Left ventricle myocardium inferior (tissue), 1 donor: ENCODE measurements at regions not wholly inside any gene's neighbourhood (a gene's known extent, or its start where the extent isn't known, plus 50 kb on each side); places are given as distances from the start of the nearest gene placed in this dataset.

Experiments used
- DNase-seq: peaks from one replicate; pipeline ENCODE4 v3.0.0-alpha.2; 2020
- H3K27ac ChIP-seq: fragments of 200-600 bp; replicated peaks from 2 replicates; pipeline ENCODE4 v1.8.0; 2021
- H3K27me3 ChIP-seq: fragments of 200-600 bp; 2 replicates; pipeline ENCODE4 v1.8.0; 2021; ENCODE audit warnings: low read depth
- H3K36me3 ChIP-seq: fragments of 200-600 bp; 2 replicates; pipeline ENCODE4 v1.8.0; 2021
- H3K4me1 ChIP-seq: fragments of 200-600 bp; 2 replicates; pipeline ENCODE4 v1.8.0; 2021
- H3K4me3 ChIP-seq: fragments of 200-600 bp; 2 replicates; pipeline ENCODE4 v1.8.0; 2021; ENCODE audit warnings: mild to moderate bottlenecking, moderate library complexity
- H3K9me3 ChIP-seq: fragments of 200-600 bp; replicated peaks from 2 replicates; pipeline ENCODE4 v1.8.0; 2021
- intact Hi-C: fragments of 100-400 bp; cut with micrococcal nuclease; formaldehyde crosslinking; loops from one replicate; pipeline ENCODE4 v1.11.0; 2022
- TF ChIP-seq, protein P1 (sequence below): fragments of 200-600 bp; IDR thresholded peaks from 2 replicates; pipeline ENCODE4 v1.8.0; 2021; ENCODE audit warnings: antibody characterized with exemption, mild to moderate bottlenecking, borderline replicate concordance
- donor health status: DM: no; HTN: yes; CAD: no; lungs with severe emphysema.

DNA sequence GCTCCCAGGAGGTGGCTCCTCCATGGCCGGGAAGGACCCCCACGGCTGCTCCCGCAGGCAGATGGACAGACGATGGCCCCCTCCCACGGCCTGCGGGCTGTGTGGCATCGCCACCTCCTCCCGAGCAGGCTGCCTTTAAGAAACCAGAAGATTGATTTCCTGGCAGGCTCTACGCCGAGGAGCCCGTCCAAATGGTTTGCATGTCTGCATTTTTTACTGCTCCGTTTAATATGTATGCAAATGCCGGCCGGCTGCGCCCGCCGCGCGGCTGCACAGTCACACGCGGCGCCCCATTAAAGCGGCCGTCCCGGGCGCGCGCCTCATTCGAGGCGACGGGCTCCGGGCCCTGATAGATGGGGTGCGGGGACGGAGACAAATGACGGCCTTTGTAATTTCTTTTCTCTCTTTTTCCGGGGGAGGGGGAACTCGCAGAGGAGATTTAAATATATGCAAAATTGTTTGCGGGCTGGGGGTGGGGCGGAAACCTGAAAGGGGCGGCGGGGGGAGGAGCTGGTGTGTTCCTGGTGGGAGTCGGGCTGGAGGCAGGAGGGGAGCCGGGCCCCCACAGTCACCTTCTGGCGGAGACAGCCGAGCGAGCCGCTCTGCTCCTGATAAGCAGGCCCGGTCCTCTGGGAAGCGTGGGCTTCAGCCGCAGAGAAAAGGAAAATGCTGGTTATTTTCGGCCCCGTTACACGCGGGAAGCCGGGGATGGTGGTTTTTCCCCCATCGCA lies 158.7 kb upstream of the IER5L start:
- H3K27ac ChIP-seq = peak overlapping the region; percentile 91
- peaks cover 63% of the 10 kb centered on the region for H3K4me1 ChIP-seq
- TF ChIP-seq, protein P1, sequence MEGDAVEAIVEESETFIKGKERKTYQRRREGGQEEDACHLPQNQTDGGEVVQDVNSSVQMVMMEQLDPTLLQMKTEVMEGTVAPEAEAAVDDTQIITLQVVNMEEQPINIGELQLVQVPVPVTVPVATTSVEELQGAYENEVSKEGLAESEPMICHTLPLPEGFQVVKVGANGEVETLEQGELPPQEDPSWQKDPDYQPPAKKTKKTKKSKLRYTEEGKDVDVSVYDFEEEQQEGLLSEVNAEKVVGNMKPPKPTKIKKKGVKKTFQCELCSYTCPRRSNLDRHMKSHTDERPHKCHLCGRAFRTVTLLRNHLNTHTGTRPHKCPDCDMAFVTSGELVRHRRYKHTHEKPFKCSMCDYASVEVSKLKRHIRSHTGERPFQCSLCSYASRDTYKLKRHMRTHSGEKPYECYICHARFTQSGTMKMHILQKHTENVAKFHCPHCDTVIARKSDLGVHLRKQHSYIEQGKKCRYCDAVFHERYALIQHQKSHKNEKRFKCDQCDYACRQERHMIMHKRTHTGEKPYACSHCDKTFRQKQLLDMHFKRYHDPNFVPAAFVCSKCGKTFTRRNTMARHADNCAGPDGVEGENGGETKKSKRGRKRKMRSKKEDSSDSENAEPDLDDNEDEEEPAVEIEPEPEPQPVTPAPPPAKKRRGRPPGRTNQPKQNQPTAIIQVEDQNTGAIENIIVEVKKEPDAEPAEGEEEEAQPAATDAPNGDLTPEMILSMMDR = no peak
- intact Hi-C loops = no loop called here
- no peaks in the 10 kb centered on the region for H3K36me3 ChIP-seq
- H3K27me3 ChIP-seq = no peaks in the 10 kb centered on the region
- DNase-seq = no peak
- H3K9me3 ChIP-seq = no peaks in the 10 kb centered on the region
- H3K4me3 ChIP-seq = peak overlapping the region; percentile 61

DNA sequence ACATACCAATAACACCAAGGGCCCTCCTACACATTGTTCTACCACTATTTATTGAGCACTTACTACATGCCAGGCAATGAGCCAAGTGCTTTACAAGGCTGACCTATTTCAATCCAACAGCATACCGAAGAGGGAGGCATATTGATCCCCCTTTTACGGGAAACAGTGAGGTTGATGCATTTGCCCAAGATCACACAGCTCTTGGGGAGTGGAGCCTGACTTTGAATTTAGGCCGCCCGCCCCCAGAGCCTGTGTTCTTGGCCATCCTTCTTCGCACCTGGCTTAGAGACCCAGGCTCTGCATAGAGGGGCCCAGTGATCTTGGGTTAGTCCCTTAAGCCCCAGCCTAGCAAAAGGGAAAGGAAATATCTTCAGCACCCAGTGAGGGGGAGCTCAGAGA lies 158.1 kb upstream of the IER5L start:
- H3K27me3 ChIP-seq = no peaks in the 10 kb centered on the region
- H3K36me3 ChIP-seq = no peaks in the 10 kb centered on the region
- intact Hi-C loops = no loop called here
- H3K4me3 ChIP-seq = peak overlapping the region; percentile 61
- peaks cover 6% of the 10 kb centered on the region for H3K9me3 ChIP-seq
- TF ChIP-seq, protein P1 = no peak
- DNase-seq = no peak
- H3K27ac ChIP-seq = peak overlapping the region; percentile 91
- H3K4me1 ChIP-seq = peaks cover 58% of the 10 kb centered on the region

DNA sequence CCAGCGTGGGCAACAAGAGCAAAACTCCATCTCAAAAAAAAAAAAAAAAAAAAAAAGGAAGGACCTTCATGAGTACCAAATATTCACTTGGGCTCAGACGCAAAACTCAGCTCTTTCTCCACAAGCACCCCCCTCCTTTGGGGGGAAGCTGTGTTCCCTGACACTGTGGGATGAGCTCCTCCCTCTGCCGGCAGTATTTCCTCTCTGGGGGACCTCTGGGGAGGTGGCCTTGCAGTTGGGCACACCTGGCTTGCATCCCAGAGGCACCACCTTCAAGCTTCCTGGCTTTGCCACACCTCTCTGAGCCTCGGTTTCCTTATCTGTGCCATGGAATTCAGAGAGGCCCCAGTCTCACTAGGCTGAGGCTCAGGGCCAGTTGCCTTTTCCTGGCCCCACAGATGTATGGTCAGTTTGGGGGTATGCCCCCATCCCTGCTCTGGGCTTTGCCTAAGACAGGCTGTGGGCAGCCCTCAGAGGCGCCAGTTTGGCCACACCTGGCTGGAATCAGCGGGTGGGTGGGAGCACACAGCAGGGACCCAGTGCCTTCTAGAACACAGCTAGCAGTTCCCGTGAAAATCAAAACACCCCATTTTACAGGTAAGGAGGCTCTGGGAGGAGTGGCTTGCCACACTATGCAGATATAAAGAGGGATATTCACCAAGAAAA lies 157.5 kb upstream of the IER5L start:
- H3K27ac ChIP-seq = peak overlapping the region; percentile 91
- intact Hi-C loops = no loop called here
- H3K27me3 ChIP-seq = no peaks in the 10 kb centered on the region
- TF ChIP-seq, protein P1 = no peak
- H3K36me3 ChIP-seq = no peaks in the 10 kb centered on the region
- DNase-seq = no peak
- H3K4me1 ChIP-seq = peaks cover 54% of the 10 kb centered on the region
- H3K4me3 ChIP-seq = no peak overlapping the region
- peaks cover 11% of the 10 kb centered on the region for H3K9me3 ChIP-seq

DNA sequence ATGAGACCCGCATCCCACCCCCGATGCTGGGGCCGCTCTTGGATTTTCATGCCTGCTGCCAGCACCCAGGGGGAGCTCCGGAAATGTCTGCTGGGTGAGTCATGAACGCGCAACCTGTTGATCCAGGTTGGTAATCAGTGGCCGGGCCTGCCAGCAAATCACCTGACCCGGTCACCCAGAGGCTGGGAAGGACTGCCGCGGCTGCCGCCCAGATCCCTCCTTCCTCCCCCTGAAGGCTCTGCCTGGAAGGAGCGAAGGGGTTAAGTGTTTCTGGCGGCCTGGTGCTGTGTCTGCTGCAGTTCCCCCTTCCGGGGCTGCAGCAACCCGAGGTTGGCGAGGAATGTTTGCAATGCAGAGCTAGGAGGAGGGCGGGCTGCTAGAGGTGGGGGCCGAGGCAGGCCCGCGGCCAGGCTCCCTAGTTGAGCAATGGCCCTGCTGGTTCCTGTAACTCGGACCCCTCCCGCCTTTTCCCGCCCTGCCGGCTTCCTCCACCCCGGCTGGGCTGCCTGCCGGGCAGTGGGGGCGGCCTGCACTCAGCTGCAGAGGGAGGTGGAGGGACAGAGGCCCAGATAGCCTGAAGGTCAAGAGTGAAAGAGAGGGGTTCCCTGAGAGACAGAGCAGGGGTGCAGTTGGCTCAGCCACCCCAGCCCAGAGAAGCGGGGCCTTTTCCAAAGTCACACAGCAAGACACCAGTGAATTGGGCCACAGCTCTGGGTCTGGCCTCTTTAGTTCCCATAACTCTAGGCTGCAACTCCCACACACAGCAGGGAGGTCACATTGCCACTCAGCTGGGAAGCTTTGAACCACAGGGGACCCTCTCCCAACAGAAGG lies 156.3 kb upstream of the IER5L start:
- DNase-seq = peak; percentile 93
- Histone ChIP-seq H3K27me3 (no peaks in the 10 kb centered on the region), H3K9me3 (peaks cover 15% of the 10 kb centered on the region), H3K27ac (peak overlapping the region; percentile 91), H3K36me3 (no peaks in the 10 kb centered on the region), H3K4me3 (peak overlapping the region; percentile 54), H3K4me1 (peaks cover 66% of the 10 kb centered on the region)
- intact Hi-C loops = no loop called here
- TF ChIP-seq, protein P1 = peak; percentile 10

DNA sequence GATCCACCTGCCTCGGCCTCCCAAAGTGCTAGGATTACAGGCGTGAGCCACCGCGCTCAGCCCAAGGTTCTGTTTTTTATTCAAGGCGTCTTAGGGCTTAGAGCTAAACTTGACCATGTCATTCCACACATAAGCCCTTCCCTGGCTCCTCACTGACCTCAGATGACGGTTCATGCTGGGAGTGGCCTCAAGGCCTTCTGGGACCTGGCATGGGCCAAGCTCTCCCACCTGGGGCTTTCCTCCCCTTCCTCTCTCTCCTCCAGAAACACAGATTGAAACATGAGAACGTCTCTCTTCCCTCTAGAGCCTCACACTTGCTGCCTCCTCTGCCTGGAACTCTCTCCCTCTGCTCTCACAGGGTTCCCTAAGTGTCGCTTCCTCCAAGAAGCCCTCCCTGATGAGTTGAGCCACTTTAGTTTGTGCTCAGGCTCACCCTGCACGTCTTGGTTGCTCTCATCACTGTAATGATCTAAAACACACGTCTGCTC lies 155.6 kb upstream of the IER5L start:
- peaks cover 15% of the 10 kb centered on the region for H3K9me3 ChIP-seq
- peak overlapping the region; percentile 54 for H3K4me3 ChIP-seq
- intact Hi-C loops = no loop called here
- DNase-seq = no peak
- no peaks in the 10 kb centered on the region for H3K27me3 ChIP-seq
- TF ChIP-seq, protein P1 = no peak
- H3K36me3 ChIP-seq = no peaks in the 10 kb centered on the region
- H3K27ac ChIP-seq = peak overlapping the region; percentile 91
- peaks cover 64% of the 10 kb centered on the region for H3K4me1 ChIP-seq
